Peyer's patch (tissue), 4 donors: ENCODE measurements at regions not wholly inside any gene's neighbourhood (a gene's known extent, or its start where the extent isn't known, plus 50 kb on each side); places are given as distances from the start of the nearest gene placed in this dataset.
"Not testable (repeated sequence)": the region's sequence is repeated elsewhere in the genome, so short reads cannot be mapped to it uniquely, and the experiment has no call there.

Source experiments
- POLR2A ChIP-seq, 2 donors: fragments of 450-650 bp; IDR thresholded peaks; one replicate each; pipeline ENCODE4 v1.5.1; 2017; ENCODE audit warnings: antibody characterized with exemption in 2 of 2, mild to moderate bottlenecking in 2 of 2, moderate library complexity in 2 of 2
- TF ChIP-seq, protein P1 (sequence below), 6 experiments: fragments of 450-650 bp in 4 of 6; fragments of 200-600 bp in 2 of 6; sonication (generic) in 1 of 6; IDR thresholded peaks; one replicate each; pipeline ENCODE4 v1.5.1; 2017 to 2019; ENCODE audit warnings: antibody characterized with exemption in 6 of 6, mild to moderate bottlenecking in 3 of 6, moderate library complexity in 1 of 6

DNA sequence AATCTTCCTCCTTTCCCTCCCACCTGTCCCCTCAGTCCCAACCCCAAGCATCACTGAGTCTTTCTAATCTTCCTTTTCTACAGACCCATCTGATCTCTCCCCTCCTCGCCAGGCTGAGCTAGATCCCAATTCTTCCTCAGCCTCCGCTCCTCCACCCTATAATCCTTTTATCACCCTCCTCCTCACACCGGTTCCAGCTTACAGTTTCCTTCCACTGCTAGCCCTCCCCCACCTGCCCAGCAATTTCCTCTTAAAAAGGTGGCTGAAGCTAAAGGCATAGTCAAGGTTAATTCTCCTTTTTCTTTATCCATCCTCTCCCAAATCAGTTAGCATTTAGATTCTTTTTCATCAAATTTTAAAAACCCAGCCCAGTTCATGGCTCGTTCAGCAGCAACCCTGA lies 470.6 kb upstream of the NUDT12 start:
- TF ChIP-seq, protein P1, sequence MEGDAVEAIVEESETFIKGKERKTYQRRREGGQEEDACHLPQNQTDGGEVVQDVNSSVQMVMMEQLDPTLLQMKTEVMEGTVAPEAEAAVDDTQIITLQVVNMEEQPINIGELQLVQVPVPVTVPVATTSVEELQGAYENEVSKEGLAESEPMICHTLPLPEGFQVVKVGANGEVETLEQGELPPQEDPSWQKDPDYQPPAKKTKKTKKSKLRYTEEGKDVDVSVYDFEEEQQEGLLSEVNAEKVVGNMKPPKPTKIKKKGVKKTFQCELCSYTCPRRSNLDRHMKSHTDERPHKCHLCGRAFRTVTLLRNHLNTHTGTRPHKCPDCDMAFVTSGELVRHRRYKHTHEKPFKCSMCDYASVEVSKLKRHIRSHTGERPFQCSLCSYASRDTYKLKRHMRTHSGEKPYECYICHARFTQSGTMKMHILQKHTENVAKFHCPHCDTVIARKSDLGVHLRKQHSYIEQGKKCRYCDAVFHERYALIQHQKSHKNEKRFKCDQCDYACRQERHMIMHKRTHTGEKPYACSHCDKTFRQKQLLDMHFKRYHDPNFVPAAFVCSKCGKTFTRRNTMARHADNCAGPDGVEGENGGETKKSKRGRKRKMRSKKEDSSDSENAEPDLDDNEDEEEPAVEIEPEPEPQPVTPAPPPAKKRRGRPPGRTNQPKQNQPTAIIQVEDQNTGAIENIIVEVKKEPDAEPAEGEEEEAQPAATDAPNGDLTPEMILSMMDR (IDR thresholded peaks at IDR 0.05): not testable (repeated sequence)
- TF ChIP-seq POLR2A (IDR thresholded peaks at IDR 0.05): not testable (repeated sequence)
